Osteoblast (primary cell): ENCODE measurements at regions not wholly inside any gene's neighbourhood (a gene's known extent, or its start where the extent isn't known, plus 50 kb on each side); places are given as distances from the start of the nearest gene placed in this dataset.

Source experiments
- DNase-seq: peaks from one replicate; pipeline ENCODE4 v3.0.0; 2011; ENCODE audit warnings: low spot score, mixed read lengths; ENCODE audit not compliant: insufficient read length; ENCODE audit errors: missing footprints
- H2AFZ ChIP-seq: 2 replicates; pipeline ENCODE4 v1.6.0; 2011; ENCODE audit warnings: mild to moderate bottlenecking, low read length
- H3K27ac ChIP-seq: 2 replicates; pipeline ENCODE4 v1.5.1; 2011; ENCODE audit warnings: mild to moderate bottlenecking, low read depth, low read length, moderate library complexity
- H3K27me3 ChIP-seq: 2 replicates; pipeline ENCODE4 v1.6.0; 2012; ENCODE audit warnings: mild to moderate bottlenecking, control low read depth, inconsistent platforms, low read length, moderate library complexity; ENCODE audit not compliant: insufficient read depth
- H3K36me3 ChIP-seq: 2 replicates; pipeline ENCODE4 v1.5.1; 2011; ENCODE audit warnings: mild to moderate bottlenecking, low read length, control low read depth, moderate library complexity; ENCODE audit not compliant: insufficient read depth
- H3K4me1 ChIP-seq: 2 replicates; pipeline ENCODE4 v1.5.1; 2011; ENCODE audit warnings: mild to moderate bottlenecking, low read length, control low read depth, moderate library complexity; ENCODE audit not compliant: insufficient read depth
- H3K4me2 ChIP-seq: 2 replicates; pipeline ENCODE4 v1.6.0; 2011; ENCODE audit warnings: mild to moderate bottlenecking, low read length; ENCODE audit not compliant: insufficient read depth
- H3K4me3 ChIP-seq: fragments of 200-600 bp; sonication (generic); 3 replicates; pipeline ENCODE4 v1.5.1; 2012; ENCODE audit warnings: mild to moderate bottlenecking, low read length, inconsistent platforms; ENCODE audit not compliant: insufficient read depth
- H3K79me2 ChIP-seq: 2 replicates; pipeline ENCODE4 v1.6.0; 2012; ENCODE audit warnings: mild to moderate bottlenecking, low read length, control low read depth, inconsistent platforms; ENCODE audit not compliant: insufficient read depth
- H3K9me3 ChIP-seq: 2 replicates; pipeline ENCODE4 v1.5.1; 2011; ENCODE audit warnings: low read depth, low read length, control low read depth
- H4K20me1 ChIP-seq: 2 replicates; pipeline ENCODE4 v1.6.0; 2012; ENCODE audit warnings: mild to moderate bottlenecking, low read length, control low read depth; ENCODE audit not compliant: insufficient read depth
- TF ChIP-seq, protein P1 (sequence below): IDR thresholded peaks from 2 replicates; pipeline ENCODE4 v1.5.1; 2011; ENCODE audit warnings: mild to moderate bottlenecking, low read depth, low read length, moderate library complexity; ENCODE audit errors: extremely low read depth

DNA sequence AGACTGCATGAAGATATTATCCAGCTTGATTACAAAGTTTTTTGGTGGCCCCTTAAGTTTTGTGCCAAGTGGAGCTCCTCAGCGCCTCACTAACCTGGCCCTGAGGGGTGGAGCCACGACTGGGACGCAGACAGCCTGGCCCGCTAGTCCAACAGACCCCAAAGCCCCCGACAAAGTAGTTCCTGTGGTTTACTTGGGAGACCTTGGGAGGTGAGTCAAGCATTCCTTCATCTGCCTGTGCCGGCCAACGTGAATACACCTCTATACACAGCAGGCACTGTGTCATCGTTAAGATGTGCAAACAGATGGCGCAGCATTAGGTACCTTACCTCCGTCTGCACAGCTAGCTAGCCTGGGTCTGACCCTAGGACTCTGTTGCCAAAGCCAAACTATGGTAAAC lies 55.0 kb upstream of the LAMA1 start:
- H3K4me3 ChIP-seq, result no peak overlapping the region
- H3K36me3 ChIP-seq, result no peaks in the 10 kb centered on the region
- DNase-seq, result peak; percentile 68
- no peaks in the 10 kb centered on the region for H4K20me1 ChIP-seq
- no peak overlapping the region for H3K4me2 ChIP-seq
- H3K4me1 ChIP-seq, result peaks cover 6% of the 10 kb centered on the region
- TF ChIP-seq, protein P1, sequence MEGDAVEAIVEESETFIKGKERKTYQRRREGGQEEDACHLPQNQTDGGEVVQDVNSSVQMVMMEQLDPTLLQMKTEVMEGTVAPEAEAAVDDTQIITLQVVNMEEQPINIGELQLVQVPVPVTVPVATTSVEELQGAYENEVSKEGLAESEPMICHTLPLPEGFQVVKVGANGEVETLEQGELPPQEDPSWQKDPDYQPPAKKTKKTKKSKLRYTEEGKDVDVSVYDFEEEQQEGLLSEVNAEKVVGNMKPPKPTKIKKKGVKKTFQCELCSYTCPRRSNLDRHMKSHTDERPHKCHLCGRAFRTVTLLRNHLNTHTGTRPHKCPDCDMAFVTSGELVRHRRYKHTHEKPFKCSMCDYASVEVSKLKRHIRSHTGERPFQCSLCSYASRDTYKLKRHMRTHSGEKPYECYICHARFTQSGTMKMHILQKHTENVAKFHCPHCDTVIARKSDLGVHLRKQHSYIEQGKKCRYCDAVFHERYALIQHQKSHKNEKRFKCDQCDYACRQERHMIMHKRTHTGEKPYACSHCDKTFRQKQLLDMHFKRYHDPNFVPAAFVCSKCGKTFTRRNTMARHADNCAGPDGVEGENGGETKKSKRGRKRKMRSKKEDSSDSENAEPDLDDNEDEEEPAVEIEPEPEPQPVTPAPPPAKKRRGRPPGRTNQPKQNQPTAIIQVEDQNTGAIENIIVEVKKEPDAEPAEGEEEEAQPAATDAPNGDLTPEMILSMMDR, result no peak
- H3K9me3 ChIP-seq, result no peaks in the 10 kb centered on the region
- H2AFZ ChIP-seq, result no peak overlapping the region
- H3K79me2 ChIP-seq, result no peaks in the 10 kb centered on the region
- H3K27me3 ChIP-seq, result no peaks in the 10 kb centered on the region
- no peak overlapping the region for H3K27ac ChIP-seq

DNA sequence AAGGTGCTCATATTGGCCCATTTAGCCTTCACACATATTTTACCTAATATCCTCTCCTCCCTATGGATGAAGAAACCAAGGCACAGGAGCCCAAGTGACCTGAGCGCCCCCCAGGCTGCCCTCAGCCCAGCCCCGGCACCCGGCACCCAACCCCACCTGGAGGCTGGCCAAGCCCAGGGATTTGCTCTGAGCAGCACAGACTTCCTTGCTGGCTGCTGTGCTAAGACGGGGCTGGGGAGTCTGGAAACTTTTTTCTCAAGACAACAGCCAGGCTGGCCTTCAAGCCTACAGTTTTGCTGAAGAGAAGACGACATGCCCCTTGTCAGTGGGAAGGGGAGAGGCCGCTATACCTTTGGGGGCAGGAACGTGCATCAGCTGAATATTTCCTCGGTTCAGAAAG lies 52.7 kb upstream of the LAMA1 start:
- Histone ChIP-seq H3K79me2 (no peaks in the 10 kb centered on the region), H3K4me1 (no peaks in the 10 kb centered on the region), H3K27ac (no peak overlapping the region), H3K4me3 (no peak overlapping the region), H3K27me3 (no peaks in the 10 kb centered on the region), H3K9me3 (no peaks in the 10 kb centered on the region), H4K20me1 (no peaks in the 10 kb centered on the region), H2AFZ (no peak overlapping the region), H3K36me3 (no peaks in the 10 kb centered on the region), H3K4me2 (no peak overlapping the region)
- TF ChIP-seq, protein P1, result no peak
- no peak for DNase-seq

DNA sequence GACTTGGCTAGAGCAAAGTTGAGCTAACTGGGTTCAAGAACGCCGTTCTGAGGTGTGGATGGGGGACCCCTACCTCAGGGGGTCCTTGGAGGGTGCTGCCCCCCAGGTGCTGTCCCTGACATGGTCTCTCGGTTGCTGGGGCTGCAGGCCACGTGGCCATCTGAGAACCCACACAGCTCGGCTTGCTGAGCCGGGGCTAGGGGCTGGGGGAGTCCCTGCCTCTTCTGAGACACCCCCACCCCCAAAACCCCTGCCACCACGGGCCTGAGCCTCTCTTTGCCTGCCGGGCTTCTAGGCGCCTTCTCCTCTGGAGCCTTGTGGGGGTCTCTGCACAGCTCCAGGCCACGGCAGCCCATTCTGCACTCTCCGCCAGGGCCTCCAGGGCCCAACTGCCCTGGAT lies 52.0 kb upstream of the LAMA1 start:
- Histone ChIP-seq H3K4me1 (no peaks in the 10 kb centered on the region), H3K27ac (no peak overlapping the region), H3K4me2 (no peak overlapping the region), H3K79me2 (no peaks in the 10 kb centered on the region), H4K20me1 (no peaks in the 10 kb centered on the region), H3K36me3 (no peaks in the 10 kb centered on the region), H3K4me3 (no peak overlapping the region), H3K9me3 (no peaks in the 10 kb centered on the region), H2AFZ (no peak overlapping the region), H3K27me3 (no peaks in the 10 kb centered on the region)
- TF ChIP-seq, protein P1, result no peak
- no peak for DNase-seq

DNA sequence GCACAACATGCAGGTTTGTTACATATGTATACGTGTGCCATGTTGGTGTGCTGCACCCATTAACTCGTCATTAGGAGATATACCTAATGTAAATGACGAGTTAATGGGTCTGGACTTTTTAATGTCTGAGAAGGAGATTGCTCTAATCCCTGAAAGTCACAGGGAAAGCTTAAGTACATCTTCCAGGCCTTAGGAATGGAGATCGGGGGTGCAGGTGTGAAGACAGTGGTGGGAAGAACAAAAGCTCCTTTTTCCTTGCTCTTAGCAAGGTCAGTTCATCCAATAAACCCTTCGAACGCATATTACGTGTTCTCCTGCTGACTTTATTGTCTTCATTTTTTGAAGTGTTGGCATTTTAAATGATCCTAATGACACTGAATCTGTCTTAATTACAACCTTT lies 50.8 kb upstream of the LAMA1 start:
- Histone ChIP-seq H3K27me3 (no peaks in the 10 kb centered on the region), H3K9me3 (no peaks in the 10 kb centered on the region), H2AFZ (no peak overlapping the region), H3K4me2 (no peak overlapping the region), H3K27ac (no peak overlapping the region), H3K79me2 (no peaks in the 10 kb centered on the region), H3K36me3 (no peaks in the 10 kb centered on the region), H3K4me1 (no peaks in the 10 kb centered on the region), H4K20me1 (no peaks in the 10 kb centered on the region), H3K4me3 (no peak overlapping the region)
- TF ChIP-seq, protein P1, result no peak
- DNase-seq, result no peak
